K562 (cell line): ENCODE measurements at regions not wholly inside any gene's neighbourhood (a gene's known extent, or its start where the extent isn't known, plus 50 kb on each side); places are given as distances from the start of the nearest gene placed in this dataset. TPM values are rescaled to one million over a fixed set of nuclear protein-coding genes. Genes with fewer than 3 reads are reported as not detected.

Experiments used
- CHD4 ChIP-seq: fragments of 200-600 bp; sonication (generic); IDR thresholded peaks from 3 replicates; pipeline ENCODE4 v1.6.1; 2012; ENCODE audit warnings: low read depth, mild to moderate bottlenecking, mixed read lengths, low read length, inconsistent platforms; ENCODE audit not compliant: insufficient read depth, insufficient replicate concordance, poor library complexity, severe bottlenecking
- HINFP ChIP-seq: fragments of 450-650 bp; conservative IDR thresholded peaks from 2 replicates; pipeline ENCODE4 v1.6.1; 2016; ENCODE audit warnings: missing genetic modification characterization, low read depth, mild to moderate bottlenecking, control low read depth, missing compliant biosample characterization
- IFI16 ChIP-seq: fragments of 250-450 bp; sonication (Bioruptor Pico); IDR thresholded peaks from 2 replicates; pipeline ENCODE4 v2.1.2; 2022; ENCODE audit warnings: mild to moderate bottlenecking, inconsistent platforms
- POLR2B ChIP-seq: fragments of 450-650 bp; IDR thresholded peaks from 2 replicates; pipeline ENCODE4 v1.6.1; 2018; ENCODE audit warnings: low read depth; ENCODE audit not compliant: partially characterized antibody
- small RNA-seq: library from RNA; depleted of rRNA; stranded (forward); fragments of <200 nt; gene quantifications from one replicate; pipeline ENCODE3, GENCODE V24; 2014

GRCh38 chr14:103283916-103284315 lies 50.1 kb upstream of the EIF5 start (continued):
- TF ChIP-seq HINFP (no peak), IFI16 (CRISPR knock-in tag) (no peak), CHD4 (no peak), POLR2B (no peak)
- TF ChIP-seq, all 486 proteins: peak for 0

Small RNA genes in the stretch of these regions (small RNA-seq; reads per million reads assigned to genes)
- gene AL161669.2 = not detected
